ENCODE measurements at regions not wholly inside any gene's neighbourhood (a gene's known extent, or its start where the extent isn't known, plus 50 kb on each side); places are given as distances from the start of the nearest gene placed in this dataset.

- no peaks in the 10 kb centered on the region for H3K79me2 ChIP-seq (ENCODE audit: control insufficient read depth, low read length)
Measured at GRCh38 chr10:128575761-128576160, 449.5 kb upstream of the MKI67 start.

GRCh38 chr10:128576336-128576735, 450.1 kb upstream of the MKI67 start:
- Histone ChIP-seq H3K4me1 (ENCODE audit: control insufficient read depth, low read length) (no peaks in the 10 kb centered on the region), H3K36me3 (ENCODE audit: control insufficient read depth, low read length) (no peaks in the 10 kb centered on the region), H3K27me3 (ENCODE audit: control insufficient read depth, low read length) (no peaks in the 10 kb centered on the region), H3F3A (ENCODE audit: control insufficient read depth, insufficient read depth) (no peaks in the 10 kb centered on the region), H3K9me2 (replicated peaks; ENCODE audit: control insufficient read depth, low read length) (no peaks in the 10 kb centered on the region), H3K4me2 (ENCODE audit: low read length) (no peak overlapping the region), H3K27ac (ENCODE audit: low read depth, low read length) (no peak overlapping the region), H4K20me1 (ENCODE audit: control insufficient read depth, insufficient read depth, low read depth, low read length) (no peaks in the 10 kb centered on the region), H3K79me2 (ENCODE audit: control insufficient read depth, low read length) (no peaks in the 10 kb centered on the region), H3K9me3 (ENCODE audit: control insufficient read depth, insufficient read depth, low read length) (no peaks in the 10 kb centered on the region), H3K4me3 (ENCODE audit: low read length) (no peak overlapping the region)
- no peak for TF ChIP-seq CTCF (IDR thresholded peaks at IDR 0.05; ENCODE audit: low read depth, low read length, poor library complexity, severe bottlenecking)
- TF ChIP-seq EZH2phosphoT487 (IDR thresholded peaks at IDR 0.05; ENCODE audit: borderline replicate concordance, low read length) = no peak

More at GRCh38 chr10:128575761-128576160, 449.5 kb upstream of the MKI67 start:
- H3K36me3 ChIP-seq (ENCODE audit: control insufficient read depth, low read length) = no peaks in the 10 kb centered on the region
- no peaks in the 10 kb centered on the region for H3K9me3 ChIP-seq (ENCODE audit: control insufficient read depth, insufficient read depth, low read length)
- H3K27ac ChIP-seq (ENCODE audit: low read depth, low read length) = no peak overlapping the region
- no peaks in the 10 kb centered on the region for H3K4me1 ChIP-seq (ENCODE audit: control insufficient read depth, low read length)
- no peaks in the 10 kb centered on the region for H3F3A ChIP-seq (ENCODE audit: control insufficient read depth, insufficient read depth)
- no peaks in the 10 kb centered on the region for H4K20me1 ChIP-seq (ENCODE audit: control insufficient read depth, insufficient read depth, low read depth, low read length)
- no peaks in the 10 kb centered on the region for H3K27me3 ChIP-seq (ENCODE audit: control insufficient read depth, low read length)
- H3K9me2 ChIP-seq (replicated peaks; ENCODE audit: control insufficient read depth, low read length) = no peaks in the 10 kb centered on the region
- H3K4me2 ChIP-seq (ENCODE audit: low read length) = no peak overlapping the region
- no peak overlapping the region for H3K4me3 ChIP-seq (ENCODE audit: low read length)
- TF ChIP-seq CTCF (IDR thresholded peaks at IDR 0.05; ENCODE audit: low read depth, low read length, poor library complexity, severe bottlenecking) (no peak), EZH2phosphoT487 (IDR thresholded peaks at IDR 0.05; ENCODE audit: borderline replicate concordance, low read length) (no peak)

- Histone ChIP-seq H3F3A (ENCODE audit: control insufficient read depth, insufficient read depth) (no peaks in the 10 kb centered on the region), H4K20me1 (ENCODE audit: control insufficient read depth, insufficient read depth, low read depth, low read length) (no peaks in the 10 kb centered on the region), H3K36me3 (ENCODE audit: control insufficient read depth, low read length) (no peaks in the 10 kb centered on the region), H3K9me2 (replicated peaks; ENCODE audit: control insufficient read depth, low read length) (no peaks in the 10 kb centered on the region), H3K4me1 (ENCODE audit: control insufficient read depth, low read length) (no peaks in the 10 kb centered on the region), H3K4me2 (ENCODE audit: low read length) (no peak overlapping the region), H3K9me3 (ENCODE audit: control insufficient read depth, insufficient read depth, low read length) (no peaks in the 10 kb centered on the region), H3K27ac (ENCODE audit: low read depth, low read length) (no peak overlapping the region), H3K79me2 (ENCODE audit: control insufficient read depth, low read length) (no peaks in the 10 kb centered on the region), H3K27me3 (ENCODE audit: control insufficient read depth, low read length) (no peaks in the 10 kb centered on the region), H3K4me3 (ENCODE audit: low read length) (no peak overlapping the region)
- no peak for TF ChIP-seq CTCF (IDR thresholded peaks at IDR 0.05; ENCODE audit: low read depth, low read length, poor library complexity, severe bottlenecking)
- no peak for TF ChIP-seq EZH2phosphoT487 (IDR thresholded peaks at IDR 0.05; ENCODE audit: borderline replicate concordance, low read length)
Measured at GRCh38 chr10:128576943-128577670, 450.9 kb upstream of the MKI67 start.

Measured in DOHH2 (cell line).